HepG2 (cell line): ENCODE measurements at regions not wholly inside any gene's neighbourhood (a gene's known extent, or its start where the extent isn't known, plus 50 kb on each side); places are given as distances from the start of the nearest gene placed in this dataset.

Experiments
- ATAC-seq: fragments of 200-7000 bp; cut with Tn5 transposase; 3 replicates; pipeline ENCODE4 v1.9.1; 2020; ENCODE audit warnings: mild to moderate bottlenecking, moderate library complexity
- BruUV-seq: library from RNA; stranded (reverse); fragments of 400-500 nt; replicated peaks from 2 replicates; lab custom pipeline; 2021; lab: Mats Ljungman, UMichigan
- CTCF ChIA-PET: fragments of 300-600 bp; formaldehyde crosslinking; extraction: SDS; loops from one replicate; lab custom pipeline; 2021; ENCODE audit warnings: low total read pairs, inconsistent platforms, low intra/inter-chr PET ratio; lab: Yijun Ruan, JAX
- POLR2A ChIA-PET: fragments of 350-600 bp; sonication (Branson Sonifier 250); formaldehyde crosslinking; loops from one replicate; lab custom pipeline; 2020; ENCODE audit warnings: antibody characterized with exemption, inconsistent platforms; lab: Yijun Ruan, JAX
- DNase-seq: peaks from one replicate; pipeline ENCODE4 v3.0.0-alpha.2; 2015; ENCODE audit warnings: low spot score
- FAIRE-seq: peaks from 3 replicates; lab custom pipeline; 2011; peaks lifted over from hg19 to GRCh38; lab: Jason Lieb, UNC
- H2AFZ ChIP-seq: one replicate; pipeline ENCODE4 v1.6.1; 2011; ENCODE audit warnings: low read length, inconsistent platforms
- H3K27ac ChIP-seq: fragments of 300-600 bp; 3 replicates; pipeline ENCODE4 v1.8.0; 2011; ENCODE audit warnings: mixed run types, mild to moderate bottlenecking, mixed read lengths, low read length, inconsistent platforms; ENCODE audit not compliant: insufficient read depth; ENCODE audit errors: extremely low read length
- H3K27me3 ChIP-seq, 2 experiments: fragments of 200-600 bp in 1 of 2; 2 replicates in 1 of 2; 3 replicates in 1 of 2; pipeline versions ENCODE4 v1.6.0 to v1.8.0; 2011; ENCODE audit warnings: low read length in 2 of 2, mild to moderate bottlenecking in 2 of 2, moderate library complexity in 2 of 2, inconsistent platforms in 1 of 2; ENCODE audit not compliant: insufficient read depth in 2 of 2, control insufficient read depth in 1 of 2
- H3K36me3 ChIP-seq, 2 experiments: fragments of 200-600 bp in 1 of 2; replicated peaks in 1 of 2; 2 replicates in 1 of 2; 3 replicates in 1 of 2; pipeline versions ENCODE4 v1.5.1 to v1.8.0; 2011; ENCODE audit warnings: low read length in 2 of 2, inconsistent platforms in 1 of 2; ENCODE audit not compliant: insufficient read depth in 2 of 2, control insufficient read depth in 1 of 2
- H3K4me1 ChIP-seq: 2 replicates; pipeline ENCODE4 v1.5.1; 2012; ENCODE audit warnings: low read length, inconsistent platforms; ENCODE audit not compliant: insufficient read depth
- H3K4me2 ChIP-seq: 2 replicates; pipeline ENCODE4 v1.6.0; 2011; ENCODE audit warnings: low read depth, low read length, inconsistent platforms
- H3K4me3 ChIP-seq, 3 experiments: fragments of 200-600 bp in 1 of 3; sonication (generic), shearing (Covaris generic) in 1 of 3; replicated peaks in 1 of 3; 2 replicates each; pipeline ENCODE4 v1.5.1; 2011 to 2016; ENCODE audit warnings: low read length in 3 of 3, inconsistent platforms in 2 of 3, low read depth in 2 of 3, mild to moderate bottlenecking in 2 of 3, control low read depth in 1 of 3, mixed read lengths in 1 of 3; ENCODE audit not compliant: insufficient read depth in 1 of 3
- H3K79me2 ChIP-seq: one replicate; pipeline ENCODE4 v1.6.1; 2011; ENCODE audit warnings: low read length, inconsistent platforms; ENCODE audit not compliant: insufficient read depth
- H3K9ac ChIP-seq: 2 replicates; pipeline ENCODE4 v1.6.0; 2011; ENCODE audit warnings: mild to moderate bottlenecking, low read depth, low read length, inconsistent platforms; ENCODE audit not compliant: insufficient read depth
- H3K9me3 ChIP-seq: 2 replicates; pipeline ENCODE4 v1.5.1; 2012; ENCODE audit warnings: mild to moderate bottlenecking, low read length
- H4K20me1 ChIP-seq: 2 replicates; pipeline ENCODE4 v1.6.0; 2011; ENCODE audit warnings: inconsistent platforms, mild to moderate bottlenecking, low read length, moderate library complexity; ENCODE audit not compliant: insufficient read depth
- ZNF367 ChIP-seq: sonication (generic); formaldehyde crosslinking; IDR thresholded peaks from 2 replicates; pipeline ENCODE4 v1.4.0; 2020; ENCODE audit warnings: missing genetic modification reagents, borderline replicate concordance
- WGBS: methylation state at CpG from one replicate; pipeline ENCODE4 v1.1.6; 2017; ENCODE audit warnings: low lambda C conversion rate; 5-methylcytosine and 5-hydroxymethylcytosine counted together
- in situ Hi-C: cut with HindIII; loops from 2 replicates; pipeline ENCODE4 v1.10.0; 2017; ENCODE audit warnings: low pct_unique_long_range_greater_than_20kb; ENCODE audit not compliant: extremely low pct_ligation_motif_present
- intact Hi-C: fragments of 100-400 bp; cut with micrococcal nuclease; formaldehyde crosslinking; loops from one replicate; pipeline ENCODE4 v1.10.0; 2022; ENCODE audit not compliant: unreplicated experiment
- TF ChIP-seq, protein P1 (sequence below): sonication (generic); formaldehyde crosslinking; IDR thresholded peaks from 2 replicates; pipeline ENCODE4 v1.9.0; 2021; ENCODE audit warnings: mild to moderate bottlenecking, missing genetic modification reagents
- TF ChIP-seq, protein P2 (sequence below): sonication (generic); formaldehyde crosslinking; conservative IDR thresholded peaks from 2 replicates; pipeline ENCODE4 v1.4.0; 2020; ENCODE audit warnings: missing genetic modification reagents

DNA sequence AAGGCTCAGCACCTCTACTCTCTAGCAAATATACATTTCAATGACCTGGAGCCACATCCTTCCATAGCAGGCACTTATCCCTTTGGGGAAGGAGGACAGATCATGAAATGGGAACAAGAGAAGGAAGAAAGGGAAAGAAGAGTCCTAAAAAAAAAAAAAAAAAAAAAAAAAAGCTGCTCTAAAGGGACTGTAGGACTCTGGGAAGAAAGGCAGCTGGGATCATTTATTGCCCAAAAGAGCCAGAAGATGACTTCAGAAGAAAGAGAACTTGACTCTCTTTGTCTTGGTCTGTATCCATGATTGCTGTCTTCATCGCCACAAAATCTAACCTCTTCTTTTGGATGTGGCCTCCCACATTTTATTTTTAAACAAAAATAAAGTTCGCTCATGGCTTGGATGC, 203.6 kb upstream of the CELF2 start (continued):
- TF ChIP-seq, protein P1, sequence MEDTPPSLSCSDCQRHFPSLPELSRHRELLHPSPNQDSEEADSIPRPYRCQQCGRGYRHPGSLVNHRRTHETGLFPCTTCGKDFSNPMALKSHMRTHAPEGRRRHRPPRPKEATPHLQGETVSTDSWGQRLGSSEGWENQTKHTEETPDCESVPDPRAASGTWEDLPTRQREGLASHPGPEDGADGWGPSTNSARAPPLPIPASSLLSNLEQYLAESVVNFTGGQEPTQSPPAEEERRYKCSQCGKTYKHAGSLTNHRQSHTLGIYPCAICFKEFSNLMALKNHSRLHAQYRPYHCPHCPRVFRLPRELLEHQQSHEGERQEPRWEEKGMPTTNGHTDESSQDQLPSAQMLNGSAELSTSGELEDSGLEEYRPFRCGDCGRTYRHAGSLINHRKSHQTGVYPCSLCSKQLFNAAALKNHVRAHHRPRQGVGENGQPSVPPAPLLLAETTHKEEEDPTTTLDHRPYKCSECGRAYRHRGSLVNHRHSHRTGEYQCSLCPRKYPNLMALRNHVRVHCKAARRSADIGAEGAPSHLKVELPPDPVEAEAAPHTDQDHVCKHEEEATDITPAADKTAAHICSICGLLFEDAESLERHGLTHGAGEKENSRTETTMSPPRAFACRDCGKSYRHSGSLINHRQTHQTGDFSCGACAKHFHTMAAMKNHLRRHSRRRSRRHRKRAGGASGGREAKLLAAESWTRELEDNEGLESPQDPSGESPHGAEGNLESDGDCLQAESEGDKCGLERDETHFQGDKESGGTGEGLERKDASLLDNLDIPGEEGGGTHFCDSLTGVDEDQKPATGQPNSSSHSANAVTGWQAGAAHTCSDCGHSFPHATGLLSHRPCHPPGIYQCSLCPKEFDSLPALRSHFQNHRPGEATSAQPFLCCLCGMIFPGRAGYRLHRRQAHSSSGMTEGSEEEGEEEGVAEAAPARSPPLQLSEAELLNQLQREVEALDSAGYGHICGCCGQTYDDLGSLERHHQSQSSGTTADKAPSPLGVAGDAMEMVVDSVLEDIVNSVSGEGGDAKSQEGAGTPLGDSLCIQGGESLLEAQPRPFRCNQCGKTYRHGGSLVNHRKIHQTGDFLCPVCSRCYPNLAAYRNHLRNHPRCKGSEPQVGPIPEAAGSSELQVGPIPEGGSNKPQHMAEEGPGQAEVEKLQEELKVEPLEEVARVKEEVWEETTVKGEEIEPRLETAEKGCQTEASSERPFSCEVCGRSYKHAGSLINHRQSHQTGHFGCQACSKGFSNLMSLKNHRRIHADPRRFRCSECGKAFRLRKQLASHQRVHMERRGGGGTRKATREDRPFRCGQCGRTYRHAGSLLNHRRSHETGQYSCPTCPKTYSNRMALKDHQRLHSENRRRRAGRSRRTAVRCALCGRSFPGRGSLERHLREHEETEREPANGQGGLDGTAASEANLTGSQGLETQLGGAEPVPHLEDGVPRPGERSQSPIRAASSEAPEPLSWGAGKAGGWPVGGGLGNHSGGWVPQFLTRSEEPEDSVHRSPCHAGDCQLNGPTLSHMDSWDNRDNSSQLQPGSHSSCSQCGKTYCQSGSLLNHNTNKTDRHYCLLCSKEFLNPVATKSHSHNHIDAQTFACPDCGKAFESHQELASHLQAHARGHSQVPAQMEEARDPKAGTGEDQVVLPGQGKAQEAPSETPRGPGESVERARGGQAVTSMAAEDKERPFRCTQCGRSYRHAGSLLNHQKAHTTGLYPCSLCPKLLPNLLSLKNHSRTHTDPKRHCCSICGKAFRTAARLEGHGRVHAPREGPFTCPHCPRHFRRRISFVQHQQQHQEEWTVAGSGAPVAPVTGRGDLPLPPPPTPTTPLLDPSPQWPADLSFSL = no peak
- TF ChIP-seq ZNF367 = no peak
- TF ChIP-seq, all 625 proteins: peak for 0

DNA sequence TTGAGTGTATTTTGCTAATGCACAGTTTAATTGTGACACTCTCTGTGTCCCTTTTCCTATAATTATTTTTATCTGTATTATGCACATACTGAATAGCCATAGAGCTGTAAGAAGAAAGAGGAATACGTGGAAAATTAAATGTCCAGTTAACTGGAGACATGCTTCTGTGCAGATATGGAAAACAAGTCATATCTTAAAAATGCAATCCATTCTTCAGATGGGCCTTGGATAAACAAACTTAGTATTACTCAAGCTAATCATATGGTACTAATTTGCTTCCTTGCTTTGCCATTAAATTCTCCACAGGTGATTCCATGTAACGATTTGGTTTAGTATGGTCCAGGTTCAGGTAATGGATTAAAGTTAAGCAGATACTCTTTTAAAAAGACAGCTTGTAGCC, 201.2 kb upstream of the CELF2 start:
- no peaks in the 10 kb centered on the region for H3K27me3 ChIP-seq
- no peak overlapping the region for H3K4me2 ChIP-seq
- no peak overlapping the region for H2AFZ ChIP-seq
- ChIA-PET POLR2A (no interaction called here), CTCF (no interaction called here)
- no peaks in the 10 kb centered on the region for H3K36me3 ChIP-seq
- no peak for DNase-seq
- H3K9me3 ChIP-seq = peaks cover 45% of the 10 kb centered on the region
- TF ChIP-seq, protein P2, sequence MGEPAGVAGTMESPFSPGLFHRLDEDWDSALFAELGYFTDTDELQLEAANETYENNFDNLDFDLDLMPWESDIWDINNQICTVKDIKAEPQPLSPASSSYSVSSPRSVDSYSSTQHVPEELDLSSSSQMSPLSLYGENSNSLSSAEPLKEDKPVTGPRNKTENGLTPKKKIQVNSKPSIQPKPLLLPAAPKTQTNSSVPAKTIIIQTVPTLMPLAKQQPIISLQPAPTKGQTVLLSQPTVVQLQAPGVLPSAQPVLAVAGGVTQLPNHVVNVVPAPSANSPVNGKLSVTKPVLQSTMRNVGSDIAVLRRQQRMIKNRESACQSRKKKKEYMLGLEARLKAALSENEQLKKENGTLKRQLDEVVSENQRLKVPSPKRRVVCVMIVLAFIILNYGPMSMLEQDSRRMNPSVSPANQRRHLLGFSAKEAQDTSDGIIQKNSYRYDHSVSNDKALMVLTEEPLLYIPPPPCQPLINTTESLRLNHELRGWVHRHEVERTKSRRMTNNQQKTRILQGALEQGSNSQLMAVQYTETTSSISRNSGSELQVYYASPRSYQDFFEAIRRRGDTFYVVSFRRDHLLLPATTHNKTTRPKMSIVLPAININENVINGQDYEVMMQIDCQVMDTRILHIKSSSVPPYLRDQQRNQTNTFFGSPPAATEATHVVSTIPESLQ (CRISPR knock-in tag) = no peak
- no peaks in the 10 kb centered on the region for H3K79me2 ChIP-seq
- in situ Hi-C loops (no loop called here), intact Hi-C loops (no loop called here)
- no peak overlapping the region for H3K27ac ChIP-seq
- no peaks in the 10 kb centered on the region for H4K20me1 ChIP-seq
- H3K4me1 ChIP-seq = no peaks in the 10 kb centered on the region
- 0% methylated on average over 2 of the region's 2 CpGs for WGBS
- ATAC-seq = no peak
- no peak overlapping the region for H3K4me3 ChIP-seq
- no peak for FAIRE-seq
- no peak overlapping the region for H3K9ac ChIP-seq
- no TSS peak for BruUV-seq
